Gastrocnemius medialis (tissue), 4 donors: ENCODE measurements at regions not wholly inside any gene's neighbourhood (a gene's known extent, or its start where the extent isn't known, plus 50 kb on each side); places are given as distances from the start of the nearest gene placed in this dataset.
"Not testable (repeated sequence)": the region's sequence is repeated elsewhere in the genome, so short reads cannot be mapped to it uniquely, and the experiment has no call there.

ENCODE experiments used
- POLR2A ChIP-seq, 2 donors: fragments of 450-650 bp; IDR thresholded peaks; one replicate each; pipeline ENCODE4 v1.6.1; 2017; ENCODE audit warnings: antibody characterized with exemption in 2 of 2, mild to moderate bottlenecking in 2 of 2, moderate library complexity in 2 of 2
- TF ChIP-seq, protein P1 (sequence below), 5 experiments: fragments of 450-650 bp in 3 of 5; fragments of 200-600 bp in 2 of 5; sonication (generic) in 2 of 5; IDR thresholded peaks in 4 of 5; conservative IDR thresholded peaks in 1 of 5; 1 replicate in 4 of 5; 2 replicates in 1 of 5; pipeline ENCODE4 v1.5.1; 2016 to 2019; ENCODE audit warnings: antibody characterized with exemption in 5 of 5, mild to moderate bottlenecking in 3 of 5, moderate library complexity in 3 of 5

DNA sequence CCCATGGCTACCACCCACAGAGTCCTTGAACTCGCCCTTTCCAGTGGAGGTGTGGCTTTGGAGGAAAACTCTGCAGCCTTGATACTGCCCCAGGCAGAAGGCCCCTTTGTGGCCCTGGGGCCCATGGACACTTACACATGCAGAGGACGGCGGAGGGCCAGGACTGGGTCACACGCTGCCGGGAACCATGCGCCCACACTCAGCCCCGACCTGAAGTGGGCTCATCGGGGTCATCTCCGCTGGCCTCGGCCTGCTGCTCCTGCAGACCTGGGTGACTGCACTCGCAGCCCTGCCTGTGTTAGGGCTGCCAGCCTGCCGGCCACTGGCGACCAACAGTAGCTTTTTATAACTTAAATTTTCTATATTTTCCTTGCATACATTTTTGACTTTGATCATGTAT is 286.2 kb downstream of the TUBA3C start:
- TF ChIP-seq, protein P1, sequence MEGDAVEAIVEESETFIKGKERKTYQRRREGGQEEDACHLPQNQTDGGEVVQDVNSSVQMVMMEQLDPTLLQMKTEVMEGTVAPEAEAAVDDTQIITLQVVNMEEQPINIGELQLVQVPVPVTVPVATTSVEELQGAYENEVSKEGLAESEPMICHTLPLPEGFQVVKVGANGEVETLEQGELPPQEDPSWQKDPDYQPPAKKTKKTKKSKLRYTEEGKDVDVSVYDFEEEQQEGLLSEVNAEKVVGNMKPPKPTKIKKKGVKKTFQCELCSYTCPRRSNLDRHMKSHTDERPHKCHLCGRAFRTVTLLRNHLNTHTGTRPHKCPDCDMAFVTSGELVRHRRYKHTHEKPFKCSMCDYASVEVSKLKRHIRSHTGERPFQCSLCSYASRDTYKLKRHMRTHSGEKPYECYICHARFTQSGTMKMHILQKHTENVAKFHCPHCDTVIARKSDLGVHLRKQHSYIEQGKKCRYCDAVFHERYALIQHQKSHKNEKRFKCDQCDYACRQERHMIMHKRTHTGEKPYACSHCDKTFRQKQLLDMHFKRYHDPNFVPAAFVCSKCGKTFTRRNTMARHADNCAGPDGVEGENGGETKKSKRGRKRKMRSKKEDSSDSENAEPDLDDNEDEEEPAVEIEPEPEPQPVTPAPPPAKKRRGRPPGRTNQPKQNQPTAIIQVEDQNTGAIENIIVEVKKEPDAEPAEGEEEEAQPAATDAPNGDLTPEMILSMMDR (IDR thresholded peaks at IDR 0.05 in 4 of 5, conservative IDR thresholded peaks at IDR 0.05 in 1 of 5), result not testable (repeated sequence)
- TF ChIP-seq POLR2A (IDR thresholded peaks at IDR 0.05), result not testable (repeated sequence)
